ENCODE measurements at regions not wholly inside any gene's neighbourhood (a gene's known extent, or its start where the extent isn't known, plus 50 kb on each side); places are given as distances from the start of the nearest gene placed in this dataset.

- no peak for DNase-seq
Measured at GRCh38 chr7:42429339-42429738, 192.3 kb upstream of the GLI3 start.

DNA sequence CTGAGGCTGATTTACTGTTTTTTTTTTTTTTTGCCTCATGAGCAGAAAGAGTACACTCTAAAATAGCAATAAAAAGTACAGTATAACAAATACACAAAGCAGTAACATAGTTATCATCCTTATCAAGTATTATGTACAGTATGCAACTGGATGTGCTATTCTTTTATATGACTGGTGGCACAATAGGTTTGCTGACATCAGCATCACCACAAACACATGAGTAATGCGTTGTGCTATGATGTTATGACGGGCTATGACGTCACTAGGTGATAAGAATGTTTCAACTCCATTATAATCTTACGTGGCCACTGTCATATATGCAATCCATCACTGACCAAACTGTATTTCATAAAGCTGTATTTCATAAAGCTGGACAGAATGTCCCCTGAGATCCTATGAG is 189.2 kb upstream of the GLI3 start:
- DNase-seq: no peak

DNA sequence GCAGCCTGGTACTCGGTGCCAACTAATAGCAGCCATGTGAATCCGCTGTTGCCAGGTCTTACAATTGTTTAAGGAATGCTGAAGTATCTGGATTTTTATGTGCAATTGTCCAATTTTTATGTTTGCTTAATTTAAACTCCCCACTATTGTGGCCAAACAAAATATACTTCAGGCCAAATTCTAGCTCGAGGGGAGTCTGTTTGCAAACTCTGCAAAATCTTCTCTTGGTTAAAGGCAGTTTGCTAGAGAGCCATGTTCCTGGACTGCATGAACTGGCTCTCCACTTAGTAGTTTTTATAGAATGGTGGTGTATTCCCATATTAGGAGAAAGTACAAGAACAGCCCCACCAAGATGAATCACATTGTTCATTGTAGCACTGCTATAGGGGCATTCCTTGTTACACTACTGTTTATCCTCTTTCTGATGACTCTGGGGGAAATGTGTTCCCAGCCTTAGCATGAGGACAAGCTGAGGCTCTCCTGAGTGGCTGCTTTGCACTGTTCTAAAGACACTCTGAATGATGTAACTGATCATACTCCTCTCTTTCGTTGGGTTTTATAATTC is 178.0 kb upstream of the GLI3 start:
- DNase-seq: no peak

GRCh38 chr7:42414028-42414427 is 177.0 kb upstream of the GLI3 start:
- DNase-seq: no peak

DNA sequence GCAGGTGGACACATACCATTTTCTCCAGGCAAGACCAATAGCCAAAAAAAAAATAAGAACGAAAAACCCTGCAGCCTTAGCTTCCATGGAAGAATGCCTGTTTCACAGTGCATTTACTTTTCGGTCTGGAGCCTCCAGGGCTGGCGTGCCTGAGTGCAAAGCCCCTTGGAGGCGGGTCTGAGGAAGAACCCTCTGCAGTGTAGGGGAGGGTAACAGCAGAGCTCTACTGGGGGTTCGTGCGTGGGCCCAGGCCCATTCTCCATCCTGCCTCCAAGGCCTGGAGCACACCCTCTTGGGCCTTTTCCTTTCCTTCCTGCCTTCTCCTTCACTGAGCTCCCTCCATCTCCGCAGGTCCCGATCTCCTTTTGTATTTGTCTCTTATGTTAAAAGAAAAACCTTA is 172.3 kb upstream of the GLI3 start:
- DNase-seq: no peak

GRCh38 chr7:42407833-42408232 is 170.8 kb upstream of the GLI3 start:
- DNase-seq: no peak

DNA sequence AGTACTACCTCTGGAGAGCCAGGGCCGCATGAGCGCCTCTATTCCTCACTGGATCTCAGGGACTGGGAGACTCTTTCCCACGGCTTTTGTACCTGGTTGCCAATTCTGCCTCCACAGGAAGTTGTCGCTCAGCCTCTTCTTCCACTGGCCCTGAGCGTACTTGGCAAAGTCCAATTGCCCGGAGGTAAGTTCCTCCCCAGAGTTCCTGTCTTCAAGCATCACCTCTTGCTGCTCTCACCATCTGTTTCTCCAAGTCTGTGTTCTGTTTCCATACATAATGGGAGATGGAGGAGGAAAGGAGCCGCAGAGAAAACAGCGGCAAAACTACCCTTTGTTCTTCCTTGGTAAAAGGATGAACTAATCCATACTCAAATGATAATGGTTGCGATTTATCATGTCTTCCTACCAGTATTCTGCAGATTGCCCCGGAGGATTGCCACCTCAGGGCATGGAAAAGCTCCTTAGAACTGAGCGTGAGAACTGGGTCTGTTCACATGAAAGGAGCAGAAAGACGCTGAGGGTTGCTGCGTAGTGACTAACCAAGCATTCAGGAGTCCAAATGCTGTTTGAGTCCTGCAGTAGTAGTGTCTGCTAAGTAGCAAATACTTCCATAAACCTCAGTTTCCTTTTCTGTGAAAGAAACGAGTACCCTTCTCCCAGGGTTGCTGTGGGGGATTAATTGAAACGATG is 170.2 kb upstream of the GLI3 start:
- DNase-seq: no peak

DNA sequence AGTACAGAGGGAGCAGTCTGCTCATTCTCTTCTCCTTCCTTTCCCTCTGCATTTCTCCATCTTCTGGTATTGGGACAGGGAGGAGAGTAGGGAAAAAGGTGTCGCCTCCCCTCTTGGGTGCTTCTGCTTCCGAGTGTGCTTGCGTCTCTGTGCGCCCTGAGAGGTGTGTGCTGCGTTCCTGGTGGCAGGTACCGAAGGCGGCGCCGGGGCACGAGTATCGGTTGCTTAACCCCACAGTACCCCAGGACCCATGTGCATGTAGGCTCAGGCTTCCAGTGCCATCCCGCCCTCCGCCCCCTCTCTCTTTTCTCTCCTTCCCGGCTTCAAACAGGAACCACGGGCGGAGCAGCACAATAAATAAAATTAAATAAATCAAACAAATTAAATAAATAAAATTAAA is 169.3 kb upstream of the GLI3 start:
- DNase-seq: no peak

GRCh38 chr7:42405782-42406181 is 168.8 kb upstream of the GLI3 start:
- DNase-seq: no peak

DNA sequence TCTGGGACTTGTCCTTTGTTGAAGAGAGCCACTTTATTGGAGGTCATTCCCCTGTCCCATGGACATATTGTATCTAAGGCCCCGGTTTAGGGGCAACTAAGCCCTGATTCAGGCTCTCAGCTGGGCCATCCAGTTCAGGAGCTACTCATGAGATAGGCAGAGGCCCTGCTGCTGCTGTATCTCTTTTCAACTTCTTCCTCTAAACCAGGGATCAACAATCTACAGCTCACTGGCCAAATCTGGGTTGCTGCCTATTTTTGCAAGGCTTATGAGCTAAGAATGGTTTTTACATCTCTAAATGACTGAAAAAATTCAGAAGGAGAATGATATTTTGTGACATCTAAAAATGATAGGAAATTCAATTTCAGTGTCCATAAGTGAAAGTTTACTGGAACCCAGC is 166.8 kb upstream of the GLI3 start:
- DNase-seq: no peak

DNA sequence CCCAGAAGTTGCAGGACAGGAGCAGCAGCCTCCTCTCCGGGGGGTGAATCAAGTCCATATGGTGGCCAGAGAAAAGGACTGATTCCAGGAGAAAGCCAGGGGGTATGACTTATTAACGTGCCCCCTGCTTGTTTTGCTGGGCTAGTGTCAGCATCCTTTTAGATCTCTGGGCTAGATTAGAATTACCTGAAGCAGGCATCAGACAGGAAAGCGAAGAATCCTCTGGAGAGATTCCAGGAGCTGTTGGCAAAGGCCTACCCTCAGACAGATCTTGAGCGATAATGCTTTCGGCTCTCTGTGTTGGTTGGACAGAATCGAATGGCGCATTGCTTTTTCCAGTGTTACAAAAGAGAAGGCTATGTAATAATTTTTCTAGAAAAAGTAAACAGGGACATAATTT is 164.0 kb upstream of the GLI3 start:
- no peak for DNase-seq

GRCh38 chr7:42400211-42400772 is 163.3 kb upstream of the GLI3 start:
- no peak for DNase-seq

- DNase-seq: no peak
Measured at GRCh38 chr7:42395607-42396006, 158.6 kb upstream of the GLI3 start.

DNA sequence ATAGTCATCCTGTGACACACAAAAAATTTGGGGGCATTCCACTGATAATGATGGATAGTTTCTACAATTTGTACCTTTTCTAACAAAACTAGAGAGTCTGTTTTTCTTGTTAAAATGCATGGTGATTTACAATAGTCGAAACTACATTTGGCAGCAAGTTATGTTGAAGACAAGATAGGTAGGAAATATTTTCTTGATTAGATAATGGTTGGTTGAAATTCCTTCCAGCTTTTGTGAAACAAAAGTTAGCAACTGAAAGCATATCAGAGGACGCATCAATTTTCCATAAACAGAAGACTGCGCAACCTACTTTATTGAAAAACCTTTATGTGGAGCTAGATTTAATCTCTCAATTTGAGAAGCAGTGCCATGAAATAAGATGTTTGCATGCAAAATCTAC is 155.8 kb upstream of the GLI3 start:
- DNase-seq: no peak

DNA sequence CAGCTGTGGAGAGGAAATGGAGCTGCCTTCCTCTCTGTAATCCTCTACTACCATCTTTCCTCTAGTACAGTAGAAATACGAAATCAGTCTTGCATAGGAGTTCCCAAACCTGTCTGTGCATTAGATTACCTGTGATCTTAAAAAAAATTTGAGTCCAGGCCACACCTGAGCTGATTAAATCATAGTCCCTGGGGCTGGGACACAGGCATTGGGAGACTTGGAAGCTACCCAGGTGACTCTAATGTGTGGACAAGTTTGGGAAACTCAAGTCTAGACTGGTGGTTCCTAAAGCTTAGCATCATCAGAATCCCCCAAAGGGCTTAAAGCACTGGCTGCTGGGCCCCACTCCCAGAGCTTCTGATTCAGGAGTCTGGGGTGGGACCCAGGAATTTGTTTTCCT is 152.7 kb upstream of the GLI3 start:
- DNase-seq: no peak

DNA sequence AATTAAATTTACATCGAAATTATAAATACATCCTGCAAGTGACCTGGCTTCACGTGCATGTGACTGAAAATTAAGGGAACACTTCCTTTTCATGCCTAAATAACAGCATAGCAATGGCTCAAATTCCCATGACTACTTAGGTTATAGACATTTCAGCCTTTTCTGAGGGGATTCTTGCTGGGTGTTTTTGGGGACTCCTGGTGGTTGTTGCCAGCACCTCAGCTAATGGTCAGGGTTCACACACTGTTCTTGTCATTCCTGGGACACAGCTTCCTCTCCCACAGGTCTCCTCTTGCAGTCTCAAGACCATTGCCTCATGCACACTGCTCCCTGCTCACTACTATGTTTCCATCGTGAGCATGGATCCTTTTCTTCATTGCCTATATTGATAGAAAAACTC is 148.9 kb upstream of the GLI3 start:
- no peak for DNase-seq

DNA sequence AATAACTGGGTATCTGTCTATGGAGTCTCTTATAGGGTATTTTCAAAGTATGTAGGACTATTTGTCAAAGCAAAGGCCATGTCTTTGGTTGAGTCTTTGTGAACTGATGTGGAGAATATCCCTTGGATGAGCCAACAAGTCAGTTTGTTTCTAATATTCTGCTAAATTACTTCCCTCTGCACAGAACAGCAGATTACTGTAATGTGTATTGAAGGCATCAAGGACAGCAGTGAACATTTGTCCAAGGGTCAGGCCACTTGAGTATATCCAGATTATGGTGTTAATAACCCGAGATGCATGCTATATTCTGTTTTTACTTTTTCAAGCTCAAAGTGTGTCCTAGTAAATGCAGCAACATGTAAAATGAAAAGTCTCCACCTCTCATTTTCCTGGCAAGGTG is 144.2 kb upstream of the GLI3 start:
- no peak for DNase-seq

- DNase-seq: no peak
Measured at GRCh38 chr7:42380401-42380800, 143.4 kb upstream of the GLI3 start.

DNA sequence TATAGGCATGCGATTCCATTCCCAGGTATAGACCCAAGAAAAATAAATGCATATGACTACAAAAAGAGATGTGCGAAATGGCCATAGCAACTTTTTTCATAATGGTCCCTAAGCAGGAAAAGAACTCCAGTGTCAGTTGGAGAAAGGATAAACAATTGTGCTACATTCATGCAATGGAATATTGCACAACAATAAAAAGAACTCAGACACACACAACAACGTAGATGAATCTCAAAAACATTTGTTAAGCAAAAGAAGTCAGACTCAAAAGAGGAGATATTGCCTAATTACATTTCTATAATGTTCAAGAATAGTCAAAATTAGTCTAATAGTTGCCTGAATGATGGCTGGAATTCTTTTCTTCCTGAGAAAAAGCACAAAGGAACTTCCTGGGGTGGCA is 141.1 kb upstream of the GLI3 start:
- DNase-seq: no peak

- DNase-seq: no peak
Measured at GRCh38 chr7:42373285-42373684, 136.3 kb upstream of the GLI3 start.

DNA sequence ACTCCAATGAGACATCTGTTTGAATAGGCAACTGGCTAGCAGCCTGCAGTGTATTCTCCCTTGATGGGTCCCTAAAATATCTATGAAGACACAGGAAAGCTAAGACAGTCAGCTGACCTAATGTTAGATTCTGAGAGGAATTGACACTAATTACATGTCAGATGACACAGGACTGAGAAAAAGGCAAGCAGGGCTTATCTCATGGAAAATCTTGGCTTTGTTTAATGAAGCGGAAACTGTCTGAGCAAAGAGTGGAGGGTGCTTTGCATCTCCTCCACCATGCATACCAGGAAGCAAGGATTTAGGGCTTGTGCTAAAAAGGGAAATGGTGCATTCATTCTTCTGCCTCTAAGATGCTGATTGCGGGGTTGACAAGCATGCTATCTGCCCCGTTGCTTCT is 135.5 kb upstream of the GLI3 start:
- peak; percentile 1 for DNase-seq

- no peak for DNase-seq
Measured at GRCh38 chr7:42359946-42360345, 122.9 kb upstream of the GLI3 start.

DNA sequence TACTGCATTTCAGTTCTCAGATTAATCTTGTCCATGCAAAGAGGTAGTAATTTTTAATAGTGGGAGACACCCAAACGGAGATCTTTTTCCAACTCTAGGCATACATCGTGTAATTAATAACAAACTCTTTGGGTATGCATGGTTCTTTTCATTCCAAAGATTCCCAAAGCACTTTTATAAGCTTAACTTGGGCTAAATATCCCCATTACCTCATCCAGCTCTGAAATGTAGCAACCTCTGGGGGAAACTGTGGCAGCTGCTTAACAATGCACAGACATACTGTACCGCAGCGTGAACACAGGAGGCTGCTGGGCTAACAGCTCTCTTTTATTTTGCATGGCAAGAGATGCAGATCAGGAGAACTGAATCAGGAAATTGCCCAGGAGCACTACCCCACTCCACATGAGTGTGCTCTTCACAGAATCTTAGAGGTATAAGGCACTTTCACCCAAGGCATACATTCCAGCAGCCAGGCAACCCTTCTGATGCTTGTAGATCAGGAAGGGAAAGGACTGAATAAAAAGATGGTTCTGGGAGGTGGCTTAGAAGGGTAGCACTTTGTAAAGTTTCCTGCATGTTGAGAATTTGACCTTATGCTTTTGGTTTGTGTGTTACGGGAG is 114.4 kb upstream of the GLI3 start:
- DNase-seq: no peak

- no peak for DNase-seq
Measured at GRCh38 chr7:42350801-42351200, 113.8 kb upstream of the GLI3 start.

DNA sequence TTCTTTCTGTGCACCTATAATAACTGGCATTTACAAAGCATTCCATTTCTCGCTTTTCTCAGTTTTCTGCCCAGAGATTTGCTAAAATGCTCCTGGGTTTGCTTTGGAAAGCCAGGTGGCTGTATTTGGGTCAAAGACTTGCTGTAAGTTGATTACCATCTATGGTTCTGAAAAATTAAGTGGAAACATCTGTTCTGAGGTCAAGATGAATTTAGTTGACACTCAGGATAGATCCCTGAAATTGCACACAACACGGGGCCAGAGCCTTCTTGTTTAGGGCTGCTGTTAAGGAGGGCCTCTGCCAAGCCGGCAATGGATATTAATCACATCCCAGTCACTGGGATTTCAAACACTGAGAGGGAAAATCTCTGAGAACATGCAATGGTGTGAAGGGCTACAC is 111.6 kb upstream of the GLI3 start:
- no peak for DNase-seq
